ENCODE measurements at regions not wholly inside any gene's neighbourhood (a gene's known extent, or its start where the extent isn't known, plus 50 kb on each side); places are given as distances from the start of the nearest gene placed in this dataset.
A peak's percentile ranks its signal among the peaks of the same experiment; 100 is the strongest.
"Not testable (repeated sequence)": the region's sequence is repeated elsewhere in the genome, so short reads cannot be mapped to it uniquely, and the experiment has no call there.

- DNase-seq = no peak
Measured at GRCh38 chr6:72457738-72458137, 164.1 kb upstream of the KCNQ5 start.

GRCh38 chr6:72458521-72458920 lies 163.3 kb upstream of the KCNQ5 start:
- DNase-seq = no peak

- no peak for DNase-seq
Measured at GRCh38 chr6:72461144-72461543, 160.7 kb upstream of the KCNQ5 start.

- no peak for DNase-seq
Measured at GRCh38 chr6:72464246-72464645, 157.6 kb upstream of the KCNQ5 start.

GRCh38 chr6:72464791-72465691 lies 156.8 kb upstream of the KCNQ5 start:
- DNase-seq = no peak

- no peak for DNase-seq
Measured at GRCh38 chr6:72466471-72466870, 155.4 kb upstream of the KCNQ5 start.

- DNase-seq = peak; percentile 19
Measured at GRCh38 chr6:72466971-72467566, 154.8 kb upstream of the KCNQ5 start.

- not testable (repeated sequence) for DNase-seq
Measured at GRCh38 chr6:72469406-72469983, 152.4 kb upstream of the KCNQ5 start.

- DNase-seq = no peak
Measured at GRCh38 chr6:72476051-72476450, 145.8 kb upstream of the KCNQ5 start.

- no peak for DNase-seq
Measured at GRCh38 chr6:72476646-72477045, 145.2 kb upstream of the KCNQ5 start.

- no peak for DNase-seq
Measured at GRCh38 chr6:72495441-72495840, 126.4 kb upstream of the KCNQ5 start.

- DNase-seq = no peak
Measured at GRCh38 chr6:72497186-72497585, 124.7 kb upstream of the KCNQ5 start.

GRCh38 chr6:72500669-72501068 lies 121.2 kb upstream of the KCNQ5 start:
- DNase-seq = no peak

GRCh38 chr6:72504406-72504805 lies 117.5 kb upstream of the KCNQ5 start:
- no peak for DNase-seq

- no peak for DNase-seq
Measured at GRCh38 chr6:72505446-72505845, 116.4 kb upstream of the KCNQ5 start.

GRCh38 chr6:72519871-72520270 lies 102.0 kb upstream of the KCNQ5 start:
- no peak for DNase-seq

GRCh38 chr6:72521684-72522083 lies 100.2 kb upstream of the KCNQ5 start:
- no peak for DNase-seq

- peak; percentile 24 for DNase-seq
Measured at GRCh38 chr6:72522735-72523141, 99.1 kb upstream of the KCNQ5 start.

GRCh38 chr6:72524011-72524645 lies 97.7 kb upstream of the KCNQ5 start:
- DNase-seq = peak; percentile 72

- no peak for DNase-seq
Measured at GRCh38 chr6:72525821-72526510, 95.9 kb upstream of the KCNQ5 start.

GRCh38 chr6:72530152-72530551 lies 91.7 kb upstream of the KCNQ5 start:
- no peak for DNase-seq

- DNase-seq = no peak
Measured at GRCh38 chr6:72530750-72531149, 91.1 kb upstream of the KCNQ5 start.

- DNase-seq = no peak
Measured at GRCh38 chr6:72533606-72534005, 88.3 kb upstream of the KCNQ5 start.

Data from NCI-H187 treated with DMSO at 0.1 percent for 48 hours (cell line).